GM19025 (cell line): ENCODE measurements at regions not wholly inside any gene's neighbourhood (a gene's known extent, or its start where the extent isn't known, plus 50 kb on each side); places are given as distances from the start of the nearest gene placed in this dataset.
"Not testable (repeated sequence)": the region's sequence is repeated elsewhere in the genome, so short reads cannot be mapped to it uniquely, and the experiment has no call there.

ENCODE experiments used
- ATAC-seq: cut with Tn5 transposase; IDR thresholded peaks from one replicate; pipeline ENCODE4 v1.9.1; 2021; ENCODE audit warnings: mild to moderate bottlenecking, low read depth, moderate library complexity; ENCODE audit not compliant: unreplicated experiment

GRCh38 chr6:94559829-94560537 is 1017.4 kb upstream of the MANEA start:
- ATAC-seq, result no peak

DNA sequence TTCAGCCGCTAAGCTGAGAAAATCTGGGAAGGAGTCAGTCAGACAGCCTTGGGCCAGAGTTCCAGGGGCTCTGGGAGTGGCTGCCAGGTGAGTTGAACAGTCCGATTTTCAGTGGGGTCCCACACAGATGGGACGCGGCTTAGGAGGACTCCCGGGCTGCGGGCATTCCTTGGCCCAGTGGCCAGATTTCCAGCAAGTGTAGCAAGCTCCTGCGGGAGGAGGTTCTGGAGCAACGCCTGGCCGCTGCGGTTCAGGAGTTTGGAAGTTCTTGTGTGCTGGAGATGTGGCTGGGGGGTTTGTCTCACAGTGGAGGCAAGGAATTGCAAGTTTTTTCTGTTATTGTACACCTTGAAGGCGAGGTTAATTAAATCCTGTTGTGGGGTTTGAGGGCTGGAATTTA is 1020.1 kb upstream of the MANEA start:
- not testable (repeated sequence) for ATAC-seq

- ATAC-seq, result no peak
Observed at GRCh38 chr6:94548201-94548600, 1029.1 kb upstream of the MANEA start.

GRCh38 chr6:94535798-94536197 is 1041.5 kb upstream of the MANEA start:
- ATAC-seq, result no peak

- no peak for ATAC-seq
Observed at GRCh38 chr6:94511502-94512088, 1065.7 kb upstream of the MANEA start.

DNA sequence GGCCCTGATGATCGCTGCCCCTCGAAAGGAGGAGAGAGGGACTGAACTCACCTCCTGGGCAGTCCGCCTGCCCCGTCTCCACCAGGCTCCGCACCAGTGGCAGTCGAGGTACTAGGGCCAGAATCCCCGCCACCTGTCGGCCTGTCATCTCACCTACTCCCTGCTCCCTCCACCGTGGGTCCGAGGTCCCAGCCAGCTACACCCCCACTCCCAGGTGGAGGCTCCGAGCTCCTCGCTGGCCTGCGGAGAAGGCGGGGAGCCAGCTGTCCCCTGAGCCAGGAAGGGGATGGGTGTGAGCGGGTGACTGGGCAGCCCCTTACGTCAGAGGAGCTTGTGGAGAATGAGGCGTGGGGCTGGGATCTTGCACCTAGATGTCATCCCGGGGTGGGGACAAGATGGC is 1066.5 kb upstream of the MANEA start:
- ATAC-seq, result no peak

DNA sequence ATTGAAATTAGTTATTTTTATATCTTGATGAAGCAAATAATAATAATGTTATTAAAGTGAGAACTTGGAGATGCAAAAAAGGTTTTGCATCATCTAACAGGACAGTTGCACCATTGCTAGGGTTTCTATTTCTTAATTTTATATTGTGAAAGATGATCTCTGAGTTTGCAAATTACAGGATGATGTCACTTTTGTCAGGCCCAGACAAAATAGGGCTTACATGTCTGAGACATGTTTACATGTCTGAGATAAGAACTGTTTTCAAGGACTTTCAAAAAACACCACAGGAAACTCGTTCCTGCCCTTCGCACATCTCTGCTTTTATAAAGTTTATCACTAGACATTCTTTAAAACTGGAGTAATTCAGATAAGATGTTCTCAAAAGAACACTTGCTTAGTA is 1075.8 kb upstream of the MANEA start:
- ATAC-seq, result no peak

GRCh38 chr6:94498099-94498498 is 1078.7 kb upstream of the EPHA7 start:
- no peak for ATAC-seq

DNA sequence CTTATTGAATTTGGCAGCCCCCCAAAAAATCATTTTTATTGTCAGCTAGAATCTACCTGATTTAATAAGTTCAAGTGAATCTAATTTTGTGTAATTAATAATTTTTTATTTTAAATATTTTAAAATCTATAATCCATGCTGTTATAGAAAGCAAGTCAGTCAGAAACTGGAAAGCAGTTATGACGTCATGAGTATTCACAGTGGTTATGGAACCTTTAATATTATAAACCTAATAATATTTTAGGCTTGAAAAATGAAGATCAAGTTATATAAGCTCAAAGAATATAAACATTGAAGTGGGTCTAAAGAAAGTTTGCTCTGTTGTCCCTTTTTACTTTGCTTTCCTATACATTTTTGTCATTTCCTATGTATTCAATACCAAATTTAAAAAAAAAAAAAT is 1075.1 kb upstream of the EPHA7 start:
- ATAC-seq, result no peak

GRCh38 chr6:94487371-94487770 is 1068.0 kb upstream of the EPHA7 start:
- no peak for ATAC-seq

- no peak for ATAC-seq
Observed at GRCh38 chr6:94478133-94479005, 1059.0 kb upstream of the EPHA7 start.

- ATAC-seq, result no peak
Observed at GRCh38 chr6:94468830-94469229, 1049.5 kb upstream of the EPHA7 start.

- ATAC-seq, result no peak
Observed at GRCh38 chr6:94464018-94464510, 1044.7 kb upstream of the EPHA7 start.

- no peak for ATAC-seq
Observed at GRCh38 chr6:94463306-94463705, 1043.9 kb upstream of the EPHA7 start.

GRCh38 chr6:94462231-94462630 is 1042.9 kb upstream of the EPHA7 start:
- no peak for ATAC-seq

GRCh38 chr6:94456266-94456665 is 1036.9 kb upstream of the EPHA7 start:
- ATAC-seq, result no peak

GRCh38 chr6:94454231-94454630 is 1034.9 kb upstream of the EPHA7 start:
- ATAC-seq, result no peak

DNA sequence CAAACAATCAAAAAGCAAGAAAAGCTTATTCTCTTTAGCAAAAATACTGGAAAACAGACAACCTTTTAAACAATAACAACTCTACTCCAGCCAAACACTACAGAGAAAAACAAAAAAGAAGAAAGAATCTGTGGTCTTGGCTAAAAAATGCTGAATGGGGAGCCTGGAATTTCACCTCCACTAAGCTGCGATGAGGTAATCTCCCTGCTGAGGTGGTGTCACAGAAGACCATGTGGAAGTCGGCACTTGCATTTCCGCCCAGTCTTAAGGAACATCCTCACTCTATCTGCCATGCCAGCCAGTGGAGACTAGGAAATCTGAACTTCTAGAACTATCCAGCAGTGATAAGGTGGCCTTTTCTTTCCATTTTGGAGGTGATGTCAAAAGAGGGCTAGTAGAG is 1026.8 kb upstream of the EPHA7 start:
- ATAC-seq, result no peak

- ATAC-seq, result no peak
Observed at GRCh38 chr6:94443701-94444100, 1024.3 kb upstream of the EPHA7 start.

GRCh38 chr6:94424692-94425091 is 1005.3 kb upstream of the EPHA7 start:
- no peak for ATAC-seq

GRCh38 chr6:94417363-94417762 is 998.0 kb upstream of the EPHA7 start:
- no peak for ATAC-seq
